PC-9 (cell line): ENCODE measurements at regions not wholly inside any gene's neighbourhood (a gene's known extent, or its start where the extent isn't known, plus 50 kb on each side); places are given as distances from the start of the nearest gene placed in this dataset.

ENCODE experiments used
- BruUV-seq: library from RNA; stranded (reverse); fragments of 400-500 nt; replicated peaks from 2 replicates; lab custom pipeline; 2021; lab: Mats Ljungman, UMichigan
- CTCF ChIA-PET: fragments of 300-600 bp; sonication (Branson Sonifier 250); formaldehyde crosslinking; loops from one replicate; lab custom pipeline; 2022; ENCODE audit warnings: antibody characterized with exemption; lab: Charles Lee
- POLR2A ChIA-PET: fragments of 300-600 bp; sonication (Branson Sonifier 250); formaldehyde crosslinking; loops from one replicate; lab custom pipeline; 2022; ENCODE audit warnings: antibody characterized with exemption; ENCODE audit not compliant: unreplicated experiment; lab: Charles Lee
- DNase-seq, 2 experiments: peaks; one replicate each; pipeline versions ENCODE4 v3.0.0 to v3.0.0-alpha.2; 2015 to 2022; ENCODE audit warnings: mixed read lengths in 1 of 2
- H2AFZ ChIP-seq: fragments of 200-600 bp; sonication (generic); 2 replicates; pipeline ENCODE4 v1.8.1; 2017; ENCODE audit warnings: antibody characterized with exemption
- H3F3A ChIP-seq: fragments of 200-600 bp; sonication (generic); 2 replicates; pipeline ENCODE4 v1.8.1; 2017; ENCODE audit warnings: antibody characterized with exemption, mild to moderate bottlenecking, low read depth; ENCODE audit not compliant: insufficient read depth
- H3K27ac ChIP-seq: fragments of 200-600 bp; sonication (generic); 2 replicates; pipeline ENCODE4 v1.6.1; 2016; ENCODE audit warnings: mixed run types
- H3K27me3 ChIP-seq: fragments of 200-600 bp; sonication (generic); 2 replicates; pipeline ENCODE4 v1.6.1; 2016; ENCODE audit warnings: low read depth, mixed run types; ENCODE audit not compliant: insufficient read depth
- H3K36me3 ChIP-seq: fragments of 200-600 bp; sonication (generic); 2 replicates; pipeline ENCODE4 v1.6.1; 2016; ENCODE audit warnings: low read depth, mixed run types
- H3K4me1 ChIP-seq: fragments of 200-600 bp; sonication (generic); replicated peaks from 2 replicates; pipeline ENCODE4 v1.6.1; 2016; ENCODE audit warnings: mixed run types; ENCODE audit not compliant: insufficient read depth
- H3K4me2 ChIP-seq: fragments of 200-600 bp; sonication (generic); 2 replicates; pipeline ENCODE4 v1.6.1; 2017; ENCODE audit warnings: mixed run types
- H3K4me3 ChIP-seq: fragments of 200-600 bp; sonication (generic); 2 replicates; pipeline ENCODE4 v1.6.1; 2016; ENCODE audit warnings: mixed run types
- H3K79me2 ChIP-seq: fragments of 200-600 bp; sonication (generic); 2 replicates; pipeline ENCODE4 v1.6.1; 2017; ENCODE audit warnings: low read depth, mixed run types
- H3K9me2 ChIP-seq: fragments of 200-600 bp; sonication (generic); 2 replicates; pipeline ENCODE4 v1.8.1; 2017; ENCODE audit warnings: mild to moderate bottlenecking; ENCODE audit not compliant: insufficient read depth
- H3K9me3 ChIP-seq: fragments of 200-600 bp; sonication (generic); 2 replicates; pipeline ENCODE4 v1.8.1; 2016; ENCODE audit warnings: low read depth; ENCODE audit not compliant: insufficient read depth
- H4K20me1 ChIP-seq: fragments of 200-600 bp; sonication (generic); 2 replicates; pipeline ENCODE4 v1.8.1; 2017; ENCODE audit not compliant: insufficient read depth
- EZH2 ChIP-seq: fragments of 200-600 bp; sonication (generic); IDR thresholded peaks from 2 replicates; pipeline ENCODE4 v1.8.0; 2017; ENCODE audit warnings: antibody characterized with exemption, low read depth
- intact Hi-C: fragments of 100-400 bp; cut with micrococcal nuclease; formaldehyde crosslinking; loops from one replicate; pipeline ENCODE4 v1.10.0; 2022; ENCODE audit not compliant: unreplicated experiment
- TF ChIP-seq, protein P1 (sequence below): fragments of 200-600 bp; sonication (generic); conservative IDR thresholded peaks from 2 replicates; pipeline ENCODE4 v1.6.1; 2017; ENCODE audit warnings: mixed run types, antibody characterized with exemption, mild to moderate bottlenecking, moderate library complexity

DNA sequence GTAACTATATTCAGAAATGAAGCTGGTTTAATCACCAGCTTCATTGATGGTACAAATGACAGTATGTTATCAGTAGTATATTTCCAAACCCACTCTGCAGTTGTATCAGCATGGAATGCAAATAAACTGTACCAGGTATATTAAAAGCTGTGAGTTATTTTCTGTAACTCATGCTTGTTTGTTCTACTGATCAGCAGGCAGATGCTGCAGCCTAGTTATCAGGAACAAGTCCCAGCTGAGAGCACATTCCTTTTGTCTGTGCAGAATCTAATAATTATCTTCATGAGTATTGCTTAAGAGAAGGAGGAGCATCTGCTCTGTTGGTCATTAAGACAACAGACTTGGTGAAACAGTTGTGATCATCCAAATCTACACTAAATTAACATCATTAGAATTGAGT, 1331.1 kb downstream of the MRPL39 start:
- H3K9me3 ChIP-seq = no peaks in the 10 kb centered on the region
- H3K79me2 ChIP-seq = no peaks in the 10 kb centered on the region
- ChIA-PET POLR2A (no interaction called here), CTCF (no interaction called here)
- H3K4me2 ChIP-seq = no peak overlapping the region
- H3K9me2 ChIP-seq = no peaks in the 10 kb centered on the region
- no peak for TF ChIP-seq EZH2
- TF ChIP-seq, protein P1, sequence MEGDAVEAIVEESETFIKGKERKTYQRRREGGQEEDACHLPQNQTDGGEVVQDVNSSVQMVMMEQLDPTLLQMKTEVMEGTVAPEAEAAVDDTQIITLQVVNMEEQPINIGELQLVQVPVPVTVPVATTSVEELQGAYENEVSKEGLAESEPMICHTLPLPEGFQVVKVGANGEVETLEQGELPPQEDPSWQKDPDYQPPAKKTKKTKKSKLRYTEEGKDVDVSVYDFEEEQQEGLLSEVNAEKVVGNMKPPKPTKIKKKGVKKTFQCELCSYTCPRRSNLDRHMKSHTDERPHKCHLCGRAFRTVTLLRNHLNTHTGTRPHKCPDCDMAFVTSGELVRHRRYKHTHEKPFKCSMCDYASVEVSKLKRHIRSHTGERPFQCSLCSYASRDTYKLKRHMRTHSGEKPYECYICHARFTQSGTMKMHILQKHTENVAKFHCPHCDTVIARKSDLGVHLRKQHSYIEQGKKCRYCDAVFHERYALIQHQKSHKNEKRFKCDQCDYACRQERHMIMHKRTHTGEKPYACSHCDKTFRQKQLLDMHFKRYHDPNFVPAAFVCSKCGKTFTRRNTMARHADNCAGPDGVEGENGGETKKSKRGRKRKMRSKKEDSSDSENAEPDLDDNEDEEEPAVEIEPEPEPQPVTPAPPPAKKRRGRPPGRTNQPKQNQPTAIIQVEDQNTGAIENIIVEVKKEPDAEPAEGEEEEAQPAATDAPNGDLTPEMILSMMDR = no peak
- no peaks in the 10 kb centered on the region for H3K36me3 ChIP-seq
- H3K4me1 ChIP-seq = no peaks in the 10 kb centered on the region
- H3F3A ChIP-seq = no peaks in the 10 kb centered on the region
- H3K4me3 ChIP-seq = no peak overlapping the region
- BruUV-seq = no TSS peak
- H2AFZ ChIP-seq = no peak overlapping the region
- no peak for DNase-seq
- intact Hi-C loops = no loop called here
- no peak overlapping the region for H3K27ac ChIP-seq
- H4K20me1 ChIP-seq = no peaks in the 10 kb centered on the region
- no peaks in the 10 kb centered on the region for H3K27me3 ChIP-seq

DNA sequence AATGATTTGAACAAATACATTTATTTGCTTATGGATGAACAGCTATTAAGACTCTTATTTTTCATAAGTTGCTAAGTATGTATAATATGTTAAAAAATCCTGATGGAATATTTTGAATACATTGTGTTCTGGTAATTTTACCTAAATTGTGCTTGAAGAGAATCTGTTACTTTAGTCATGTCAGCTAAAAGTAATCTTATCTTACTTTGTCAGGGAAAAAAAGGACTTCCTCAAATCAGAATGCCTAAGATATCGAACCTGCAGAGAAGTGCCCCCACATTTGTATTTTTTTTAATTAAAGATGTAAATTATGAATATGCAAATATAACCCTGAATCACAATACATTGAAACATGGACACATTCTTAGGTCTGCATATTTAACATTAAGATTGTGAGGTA, 1331.7 kb downstream of the MRPL39 start:
- H3K4me1 ChIP-seq = no peaks in the 10 kb centered on the region
- H3F3A ChIP-seq = no peaks in the 10 kb centered on the region
- H3K4me3 ChIP-seq = no peak overlapping the region
- no peaks in the 10 kb centered on the region for H3K9me2 ChIP-seq
- H3K36me3 ChIP-seq = no peaks in the 10 kb centered on the region
- H3K9me3 ChIP-seq = no peaks in the 10 kb centered on the region
- H3K4me2 ChIP-seq = no peak overlapping the region
- DNase-seq = no peak
- no peaks in the 10 kb centered on the region for H3K27me3 ChIP-seq
- intact Hi-C loops = no loop called here
- POLR2A ChIA-PET = no interaction called here
- BruUV-seq = no TSS peak
- CTCF ChIA-PET = no interaction called here
- no peaks in the 10 kb centered on the region for H4K20me1 ChIP-seq
- H3K27ac ChIP-seq = no peak overlapping the region
- no peaks in the 10 kb centered on the region for H3K79me2 ChIP-seq
- H2AFZ ChIP-seq = no peak overlapping the region
- TF ChIP-seq, protein P1 = no peak
- TF ChIP-seq EZH2 = no peak

DNA sequence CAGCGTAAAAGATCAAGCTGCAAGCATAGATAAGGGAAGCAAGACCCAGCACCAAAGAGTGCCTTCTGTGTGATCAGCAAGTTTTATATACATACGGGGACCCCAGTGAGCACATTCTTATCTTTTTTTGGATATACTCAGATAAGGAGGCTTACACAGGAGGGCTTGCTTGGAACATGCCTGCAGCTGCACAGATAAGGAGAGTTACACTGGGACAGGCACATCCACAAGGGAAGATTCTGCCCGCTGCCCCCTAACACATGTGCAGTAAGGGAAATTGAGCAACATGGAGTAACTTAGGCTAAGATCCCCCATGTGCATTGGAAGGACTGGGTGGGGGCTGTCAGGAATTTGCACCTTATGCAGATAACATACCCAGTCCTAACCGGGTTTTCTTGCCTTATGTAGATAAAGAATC, 1334.8 kb downstream of the MRPL39 start:
- Histone ChIP-seq H3K79me2 (no peaks in the 10 kb centered on the region), H2AFZ (no peak overlapping the region), H3K4me1 (no peaks in the 10 kb centered on the region), H3K27ac (no peak overlapping the region), H3K9me3 (no peaks in the 10 kb centered on the region), H3K4me2 (no peak overlapping the region), H4K20me1 (no peaks in the 10 kb centered on the region), H3K36me3 (no peaks in the 10 kb centered on the region), H3K27me3 (no peaks in the 10 kb centered on the region), H3K9me2 (no peaks in the 10 kb centered on the region), H3K4me3 (no peak overlapping the region), H3F3A (no peaks in the 10 kb centered on the region)
- intact Hi-C loops = no loop called here
- BruUV-seq = no TSS peak
- POLR2A ChIA-PET = no interaction called here
- DNase-seq = no peak
- CTCF ChIA-PET = no interaction called here
- TF ChIP-seq EZH2 = no peak
- TF ChIP-seq, protein P1 = no peak
